Nucleus accumbens (tissue), 56 donors: ENCODE measurements at regions not wholly inside any gene's neighbourhood (a gene's known extent, or its start where the extent isn't known, plus 50 kb on each side); places are given as distances from the start of the nearest gene placed in this dataset.
"Not testable (repeated sequence)": the region's sequence is repeated elsewhere in the genome, so short reads cannot be mapped to it uniquely, and the experiment has no call there.

Experiments
- DNase-seq, 56 donors: peaks; one replicate each; lab custom pipeline; 2025; lab: John Stamatoyannopoulos, UW

DNA sequence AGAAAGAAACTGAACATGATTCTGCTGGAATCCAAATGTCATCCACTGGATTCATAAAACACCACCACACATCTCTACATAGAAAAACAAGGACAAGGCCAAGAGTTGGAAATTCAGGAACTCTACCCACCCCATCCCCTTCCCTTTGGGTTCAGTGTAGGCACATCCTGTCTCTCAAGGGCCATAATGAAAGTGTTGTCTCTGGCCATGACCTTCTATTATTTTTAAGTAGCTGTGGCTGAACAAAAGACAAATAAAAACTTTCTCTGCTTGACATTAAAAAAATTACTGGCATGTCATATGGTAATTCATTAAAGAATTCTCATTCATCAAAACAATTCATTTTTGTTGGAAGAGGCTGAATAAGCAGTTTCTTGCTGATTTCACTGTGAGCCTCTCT, 54.9 kb upstream of the ZBTB18 start:
- DNase-seq, result no peak

DNA sequence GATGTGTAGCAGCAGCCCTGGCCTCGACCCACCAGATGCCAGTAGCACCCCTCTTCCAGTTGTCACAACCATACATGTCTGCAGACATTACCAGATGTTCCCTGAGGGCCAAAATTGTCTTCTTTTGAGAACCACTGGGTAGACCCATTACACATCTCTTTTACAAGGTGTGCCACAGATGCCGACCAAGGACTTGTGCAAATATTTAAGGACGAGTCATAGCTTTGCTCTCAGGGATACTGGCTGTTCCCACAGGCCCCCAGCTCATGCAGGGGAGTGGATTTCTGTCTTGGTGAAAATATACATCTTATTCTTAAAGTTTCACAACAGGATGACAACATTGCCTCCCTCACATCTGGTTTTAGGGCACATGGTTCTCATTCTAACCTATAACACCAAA, 59.4 kb upstream of the ZBTB18 start:
- DNase-seq, result no peak

GRCh38 chr1:243984788-243985187, 66.3 kb upstream of the ZBTB18 start:
- DNase-seq, result no peak

GRCh38 chr1:243982447-243983018, 68.5 kb upstream of the ZBTB18 start:
- no peak for DNase-seq

DNA sequence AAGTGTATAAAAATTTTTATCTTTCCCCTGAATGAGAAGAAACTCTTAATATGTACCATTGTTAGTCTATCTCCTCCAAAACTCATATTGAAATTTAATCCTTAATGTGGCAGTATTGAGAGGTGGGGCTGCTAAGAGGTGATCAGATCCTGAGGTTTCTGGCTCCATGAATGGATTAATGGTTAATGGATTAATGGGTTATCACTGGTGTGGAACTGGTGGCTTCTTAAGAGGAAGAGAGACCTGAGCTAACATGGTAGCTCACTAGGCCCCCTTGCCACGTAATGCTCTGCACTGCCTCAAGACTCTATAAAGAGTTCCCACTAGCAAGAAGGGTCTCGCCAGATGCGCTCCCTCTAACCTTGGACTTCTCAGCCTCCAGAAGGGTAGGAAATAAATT, 70.6 kb upstream of the ZBTB18 start:
- no peak for DNase-seq

DNA sequence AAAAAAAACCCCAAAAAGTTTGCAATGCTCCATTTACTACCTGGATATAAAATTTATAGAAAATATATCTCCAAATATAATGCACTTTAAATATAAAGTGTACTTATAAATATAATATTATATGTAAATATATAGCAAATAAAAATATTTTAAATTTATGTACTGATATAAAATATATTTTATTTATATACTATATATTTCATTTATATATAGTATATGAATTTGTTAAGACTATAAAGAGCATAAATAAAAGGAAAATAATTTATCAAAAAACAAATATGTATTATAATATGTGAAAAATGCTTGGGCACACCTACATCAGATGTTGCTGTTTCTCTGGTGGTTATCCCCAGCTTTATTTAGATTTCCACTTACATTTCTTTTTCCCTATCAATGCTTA, 71.0 kb upstream of the ZBTB18 start:
- DNase-seq, result no peak

DNA sequence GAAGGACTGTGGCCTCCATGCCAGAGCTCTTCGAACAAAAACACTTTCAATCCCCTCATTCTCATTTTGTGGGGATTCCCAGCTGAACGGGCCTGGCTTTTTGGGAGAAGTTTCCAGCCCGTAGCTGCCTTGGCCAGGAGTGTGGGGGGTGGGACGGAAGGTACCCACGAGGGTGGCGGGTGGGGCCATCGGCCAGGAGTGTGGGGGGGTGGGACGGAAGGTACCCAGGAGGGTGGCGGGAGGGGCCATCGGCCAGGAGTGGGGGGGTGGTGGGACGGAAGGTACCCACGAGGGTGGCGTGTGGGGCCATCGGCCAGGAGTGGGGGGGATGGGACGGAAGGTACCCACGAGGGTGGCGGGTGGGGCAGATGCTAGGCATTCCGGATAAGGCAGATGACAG, 71.7 kb upstream of the ZBTB18 start:
- DNase-seq, result peak in 3 of 56 donors; percentile 2 to 9 (median 7)

GRCh38 chr1:243977094-243977493, 74.0 kb upstream of the ZBTB18 start:
- no peak for DNase-seq

DNA sequence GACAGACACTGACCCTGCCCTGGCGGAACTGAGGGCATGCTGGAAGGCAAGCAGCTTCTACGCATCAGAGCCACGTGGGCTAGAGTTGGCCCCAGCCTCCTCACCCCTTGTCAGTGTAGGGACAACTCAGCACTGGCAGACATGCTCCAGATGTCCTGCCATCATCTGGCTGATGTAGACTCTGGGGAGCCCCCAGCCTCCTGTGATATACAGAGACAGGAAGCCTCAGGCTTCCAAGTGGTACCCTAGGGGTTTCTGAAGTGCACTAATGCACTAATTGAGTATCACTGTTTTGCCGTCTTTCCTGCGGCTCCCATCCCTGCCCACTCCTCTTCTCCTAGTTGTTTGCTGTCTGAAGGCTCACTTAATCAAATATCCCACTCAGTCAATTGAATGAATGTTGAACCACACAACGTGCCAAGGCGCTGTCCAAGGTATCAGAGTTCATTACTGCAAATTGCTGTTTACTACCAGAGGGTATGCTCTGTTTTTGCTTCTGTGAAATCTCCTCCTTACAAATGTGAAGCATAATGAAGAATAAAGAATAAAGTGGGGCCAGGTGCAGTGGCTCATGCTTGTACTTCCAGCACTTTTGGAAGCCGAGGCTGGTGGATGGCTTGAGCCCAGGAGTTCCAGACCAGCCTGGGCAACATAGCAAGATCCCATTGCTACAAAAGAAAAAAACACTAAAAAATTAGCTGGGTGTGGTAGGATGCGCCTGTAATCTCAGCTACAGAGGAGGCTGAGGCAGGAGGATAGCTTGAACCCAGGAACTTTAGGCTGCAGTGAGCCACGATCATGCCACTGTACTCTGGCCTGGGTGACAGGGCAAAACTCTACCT, 76.4 kb upstream of the ZBTB18 start:
- DNase-seq, result no peak

DNA sequence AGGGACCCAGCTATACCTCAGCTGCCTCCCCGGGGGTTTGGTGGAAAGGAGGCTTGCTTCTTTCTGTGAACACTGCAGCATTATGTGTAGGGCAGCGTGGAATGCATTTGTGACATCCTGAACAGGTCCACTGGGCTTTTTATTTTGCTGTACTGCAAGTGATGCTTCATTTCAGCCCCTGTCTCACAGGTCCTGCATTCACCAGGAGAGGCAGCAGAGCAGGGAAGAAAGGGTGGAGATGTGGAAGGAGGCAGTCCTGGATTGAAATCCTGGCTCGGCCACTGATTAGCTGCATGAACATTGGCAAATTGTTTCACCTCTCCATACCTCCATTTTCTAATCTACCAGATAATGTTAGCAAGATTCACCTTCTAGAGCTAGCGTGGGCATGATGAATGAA, 77.9 kb upstream of the ZBTB18 start:
- no peak for DNase-seq

- no peak for DNase-seq
Measured at GRCh38 chr1:243970077-243970476, 81.0 kb upstream of the ZBTB18 start.

- no peak for DNase-seq
Measured at GRCh38 chr1:243968413-243968812, 82.7 kb upstream of the ZBTB18 start.

GRCh38 chr1:243964915-243965314, 86.2 kb upstream of the ZBTB18 start:
- no peak for DNase-seq

DNA sequence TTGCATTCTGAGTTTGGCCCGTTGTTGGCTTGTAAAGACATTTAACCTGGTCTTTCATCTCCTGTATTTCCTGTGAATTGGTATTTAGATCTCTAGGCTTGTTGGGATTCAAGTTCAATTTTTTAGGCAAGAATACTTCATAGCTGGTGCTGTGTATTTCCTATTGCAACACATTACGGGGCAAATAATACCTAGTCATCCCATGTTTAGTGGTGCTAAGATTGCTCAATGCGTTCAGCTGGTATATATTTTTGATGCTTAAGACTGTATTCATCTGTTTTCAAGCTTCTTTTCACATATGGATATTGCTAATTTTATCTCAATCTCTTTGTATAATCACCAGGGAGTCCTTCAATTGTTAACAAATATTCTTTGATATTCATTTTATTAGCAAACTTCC, 87.5 kb upstream of the ZBTB18 start:
- no peak for DNase-seq

DNA sequence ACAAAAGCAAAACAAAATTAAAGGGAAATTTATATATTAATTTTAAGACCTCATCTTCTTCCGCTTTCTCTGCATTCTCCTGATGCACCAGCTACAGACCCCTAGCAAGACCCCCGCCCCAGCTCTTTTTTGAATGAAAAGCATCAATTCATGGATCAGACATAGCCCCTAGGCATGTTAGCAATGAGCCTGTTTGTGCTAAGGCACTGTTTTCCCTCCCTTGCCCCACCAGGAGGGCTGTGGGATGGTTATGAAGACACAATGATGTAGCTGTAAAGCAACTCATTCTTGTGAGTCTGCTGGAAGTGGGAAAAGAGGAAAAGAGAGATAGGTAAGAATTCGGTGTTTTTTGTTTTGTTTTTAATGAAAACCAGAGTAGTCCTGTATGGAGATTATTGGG, 88.5 kb upstream of the ZBTB18 start:
- DNase-seq, result no peak

GRCh38 chr1:243959998-243960397, 91.1 kb upstream of the ZBTB18 start:
- DNase-seq, result peak in 10 of 56 donors; percentile 7 to 29 (median 10)

GRCh38 chr1:243957141-243957540, 93.9 kb upstream of the ZBTB18 start:
- no peak for DNase-seq

DNA sequence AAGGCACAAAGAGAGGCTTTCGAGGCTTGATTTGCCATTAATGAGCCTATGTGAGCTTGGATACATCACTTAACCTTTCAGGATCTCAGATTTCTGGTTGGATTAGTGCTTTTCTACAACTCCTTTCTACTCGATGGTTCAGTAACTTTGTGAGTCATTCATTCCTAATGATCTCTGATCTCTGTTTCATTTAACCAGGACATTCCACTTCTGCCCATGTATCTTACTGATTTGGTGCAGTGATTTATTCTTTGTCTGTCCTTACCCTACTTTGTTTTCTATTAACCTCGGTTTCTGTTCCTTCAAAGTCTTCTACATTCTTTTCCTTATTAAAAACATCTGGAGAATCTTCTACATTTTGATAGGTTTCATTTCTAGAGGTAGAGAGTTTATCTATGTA, 94.6 kb upstream of the ZBTB18 start:
- DNase-seq, result no peak

DNA sequence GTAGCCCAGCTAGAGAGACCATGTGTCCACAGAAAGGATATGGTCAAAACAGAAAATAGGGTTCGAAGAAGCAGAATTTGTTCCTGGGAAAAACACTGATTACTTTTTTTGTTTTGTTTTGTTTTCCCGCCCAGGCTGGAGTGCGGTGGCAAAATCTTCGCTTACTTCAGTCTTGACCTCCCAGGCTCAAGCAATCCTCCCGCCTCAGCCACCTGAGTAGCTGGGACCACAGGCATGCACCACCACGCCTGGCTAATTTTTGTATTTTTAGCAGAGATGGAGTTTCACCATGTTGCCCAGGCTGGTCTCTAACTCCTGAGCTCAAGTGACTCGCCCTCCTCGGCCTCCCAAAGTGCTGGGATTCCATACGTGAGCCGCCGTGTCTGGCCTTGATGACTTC, 99.9 kb upstream of the ZBTB18 start:
- not testable (repeated sequence) for DNase-seq

- no peak for DNase-seq
Measured at GRCh38 chr1:243950166-243950565, 100.1 kb upstream of the AKT3 start.

DNA sequence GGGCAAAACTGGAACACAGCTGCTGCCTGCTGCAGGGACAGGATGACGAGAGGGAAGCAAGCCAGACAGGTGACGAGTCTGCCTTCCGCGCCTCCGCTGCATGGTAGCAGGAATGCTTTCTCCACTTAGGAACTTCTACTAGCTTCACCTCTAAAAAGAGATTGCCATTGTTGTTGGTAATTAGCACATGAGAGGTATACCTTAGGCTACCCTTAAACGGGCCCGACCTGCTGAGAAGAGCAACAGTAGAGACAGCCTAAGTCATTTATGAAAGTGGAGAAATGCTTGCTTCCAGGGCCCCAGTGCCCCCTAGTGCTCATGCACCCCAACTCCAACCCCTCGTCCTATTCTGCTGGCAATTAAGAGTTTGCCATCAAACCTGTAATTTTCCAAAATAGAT, 96.9 kb upstream of the AKT3 start:
- peak in 6 of 56 donors; percentile 5 to 27 (median 10) for DNase-seq

DNA sequence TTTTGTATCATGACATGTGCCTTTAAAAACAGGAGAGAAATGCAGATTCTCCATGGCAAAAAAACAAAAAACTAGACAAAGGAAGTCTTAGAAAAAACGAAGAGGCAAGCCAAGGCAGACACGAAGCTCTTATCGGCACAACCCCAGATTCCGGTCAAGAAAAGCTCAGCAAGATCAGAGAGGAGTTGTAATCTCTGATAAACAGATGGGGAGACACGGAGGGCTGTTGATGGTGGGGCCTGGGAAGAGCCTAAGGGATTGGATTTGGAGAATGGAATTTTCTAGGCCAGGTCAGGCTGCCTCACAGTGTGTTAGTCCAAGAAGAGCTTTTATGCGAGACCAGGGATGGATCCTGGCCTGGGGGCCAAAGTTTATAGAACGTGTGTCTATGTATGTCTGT, 96.2 kb upstream of the AKT3 start:
- no peak for DNase-seq
